Vagina (tissue), 2 donors: ENCODE measurements at regions not wholly inside any gene's neighbourhood (a gene's known extent, or its start where the extent isn't known, plus 50 kb on each side); places are given as distances from the start of the nearest gene placed in this dataset.

Experiments
- DNase-seq, 2 donors: peaks; one replicate each; pipeline ENCODE4 v3.0.0-alpha.2; 2017; ENCODE audit errors: extremely low spot score in 2 of 2
- H3K27ac ChIP-seq: fragments of 200-600 bp; sonication (generic); one replicate; pipeline ENCODE4 v1.5.1; 2019
- H3K27me3 ChIP-seq: fragments of 200-600 bp; sonication (generic); one replicate; pipeline ENCODE4 v1.5.1; 2019
- H3K36me3 ChIP-seq, 2 donors: fragments of 200-600 bp; sonication (generic); one replicate each; pipeline ENCODE4 v1.5.1; 2017 to 2019
- H3K4me1 ChIP-seq: fragments of 200-600 bp; sonication (generic); one replicate; pipeline ENCODE4 v1.5.1; 2019
- H3K4me3 ChIP-seq, 2 donors: fragments of 200-600 bp; sonication (generic); 1 replicate in 1 of 2; 2 replicates in 1 of 2; pipeline ENCODE4 v1.5.1; 2016 to 2019
- H3K9me3 ChIP-seq: fragments of 200-600 bp; sonication (generic); one replicate; pipeline ENCODE4 v1.5.1; 2019
- CTCF ChIP-seq, 3 experiments: fragments of 450-650 bp in 2 of 3; fragments of 200-600 bp in 1 of 3; sonication (generic) in 1 of 3; IDR thresholded peaks; one replicate each; pipeline ENCODE4 v1.5.1; 2017 to 2019; ENCODE audit warnings: antibody characterized with exemption in 3 of 3, mild to moderate bottlenecking in 2 of 3, moderate library complexity in 2 of 3
- POLR2A ChIP-seq, 2 donors: fragments of 450-650 bp; IDR thresholded peaks; one replicate each; pipeline ENCODE4 v1.6.1; 2017; ENCODE audit warnings: antibody characterized with exemption in 2 of 2, mild to moderate bottlenecking in 2 of 2, moderate library complexity in 2 of 2
- POLR2AphosphoS5 ChIP-seq, 2 donors: sonication (generic); formaldehyde crosslinking; IDR thresholded peaks; one replicate each; pipeline ENCODE4 v1.9.0; 2017; ENCODE audit warnings: antibody characterized with exemption in 2 of 2, mild to moderate bottlenecking in 2 of 2, low read depth in 1 of 2; ENCODE audit not compliant: insufficient read depth in 1 of 2
- intact Hi-C: fragments of 100-400 bp; cut with DNase I; formaldehyde crosslinking; loops from one replicate; pipeline ENCODE4 v1.15.1; 2023

DNA sequence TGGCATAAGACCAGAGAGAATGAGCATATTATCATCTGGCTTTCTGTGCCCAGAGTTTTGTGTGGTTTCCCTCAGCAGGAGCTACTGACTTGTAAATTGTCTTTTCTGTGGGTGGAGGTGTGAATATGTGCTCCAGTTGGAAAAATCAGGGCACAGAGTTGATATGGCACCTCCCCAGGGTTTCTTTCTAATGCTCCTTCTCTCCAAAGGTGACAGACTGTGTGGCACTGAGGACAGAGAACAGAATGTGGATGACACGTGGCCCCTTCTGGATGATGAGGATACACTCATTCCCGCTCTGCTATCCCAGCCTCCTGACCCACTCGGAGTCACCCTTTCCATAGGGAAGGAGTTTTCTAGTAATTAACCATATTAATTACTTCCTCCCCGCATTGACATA lies 221.0 kb downstream of the ICE1 start:
- H3K36me3 ChIP-seq: no peaks in the 10 kb centered on the region
- no peak overlapping the region for H3K27ac ChIP-seq
- no peaks in the 10 kb centered on the region for H3K4me1 ChIP-seq
- no peak for DNase-seq
- no peak overlapping the region for H3K4me3 ChIP-seq
- H3K27me3 ChIP-seq: no peaks in the 10 kb centered on the region
- TF ChIP-seq POLR2A (IDR thresholded peaks at IDR 0.05) (no peak), CTCF (IDR thresholded peaks at IDR 0.05) (no peak), POLR2AphosphoS5 (IDR thresholded peaks at IDR 0.05; ENCODE audit: insufficient read depth in 1 of 2, low read depth in 1 of 2) (no peak)
- H3K9me3 ChIP-seq: no peaks in the 10 kb centered on the region
- intact Hi-C loops: no loop called here

- no peak overlapping the region for H3K4me3 ChIP-seq
- H3K4me1 ChIP-seq: no peaks in the 10 kb centered on the region
- intact Hi-C loops: no loop called here
- H3K36me3 ChIP-seq: no peaks in the 10 kb centered on the region
- H3K27me3 ChIP-seq: no peaks in the 10 kb centered on the region
- peak overlapping the region; percentile 15 for H3K27ac ChIP-seq
- no peaks in the 10 kb centered on the region for H3K9me3 ChIP-seq
- TF ChIP-seq POLR2A (IDR thresholded peaks at IDR 0.05) (no peak), CTCF (IDR thresholded peaks at IDR 0.05) (no peak), POLR2AphosphoS5 (IDR thresholded peaks at IDR 0.05; ENCODE audit: insufficient read depth in 1 of 2, low read depth in 1 of 2) (peak in 1 of 2 donors; percentile 24)
- DNase-seq: no peak
These were observed 215.7 kb downstream of the ICE1 start for GRCh38 chr5:5638211-5638610.

GRCh38 chr5:5637173-5637572 lies 214.7 kb downstream of the ICE1 start:
- no peaks in the 10 kb centered on the region for H3K9me3 ChIP-seq
- H3K27me3 ChIP-seq: no peaks in the 10 kb centered on the region
- H3K27ac ChIP-seq: no peak overlapping the region
- no peak for TF ChIP-seq POLR2AphosphoS5 (IDR thresholded peaks at IDR 0.05; ENCODE audit: insufficient read depth in 1 of 2, low read depth in 1 of 2)
- no peak for TF ChIP-seq CTCF (IDR thresholded peaks at IDR 0.05)
- no peak for TF ChIP-seq POLR2A (IDR thresholded peaks at IDR 0.05)
- no peak overlapping the region for H3K4me3 ChIP-seq
- DNase-seq: no peak
- H3K36me3 ChIP-seq: no peaks in the 10 kb centered on the region
- H3K4me1 ChIP-seq: no peaks in the 10 kb centered on the region
- intact Hi-C loops: no loop called here

DNA sequence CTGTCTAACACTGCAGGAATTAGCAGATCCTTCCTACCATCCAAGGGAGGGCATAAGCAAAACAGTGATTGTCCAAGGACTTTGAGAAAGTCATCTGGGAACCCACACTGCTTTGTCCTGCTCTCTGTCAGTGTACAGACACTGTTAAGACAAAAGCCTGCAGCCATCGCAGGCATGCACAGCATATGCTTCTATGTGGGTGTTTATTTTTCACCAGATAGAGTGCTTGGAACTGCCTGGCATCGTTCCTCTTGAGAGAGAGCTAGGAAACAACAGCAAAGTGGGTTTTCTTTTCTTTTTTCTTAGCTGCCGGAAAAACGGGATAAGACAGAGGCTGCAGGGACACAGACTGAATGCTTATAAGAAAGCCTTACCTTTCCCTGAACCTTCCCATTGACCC lies 212.3 kb downstream of the ICE1 start:
- Histone ChIP-seq H3K27me3 (no peaks in the 10 kb centered on the region), H3K9me3 (no peaks in the 10 kb centered on the region), H3K36me3 (no peaks in the 10 kb centered on the region), H3K27ac (no peak overlapping the region), H3K4me3 (no peak overlapping the region), H3K4me1 (no peaks in the 10 kb centered on the region)
- intact Hi-C loops: no loop called here
- no peak for DNase-seq
- TF ChIP-seq CTCF (IDR thresholded peaks at IDR 0.05) (no peak), POLR2A (IDR thresholded peaks at IDR 0.05) (no peak), POLR2AphosphoS5 (IDR thresholded peaks at IDR 0.05; ENCODE audit: insufficient read depth in 1 of 2, low read depth in 1 of 2) (no peak)

DNA sequence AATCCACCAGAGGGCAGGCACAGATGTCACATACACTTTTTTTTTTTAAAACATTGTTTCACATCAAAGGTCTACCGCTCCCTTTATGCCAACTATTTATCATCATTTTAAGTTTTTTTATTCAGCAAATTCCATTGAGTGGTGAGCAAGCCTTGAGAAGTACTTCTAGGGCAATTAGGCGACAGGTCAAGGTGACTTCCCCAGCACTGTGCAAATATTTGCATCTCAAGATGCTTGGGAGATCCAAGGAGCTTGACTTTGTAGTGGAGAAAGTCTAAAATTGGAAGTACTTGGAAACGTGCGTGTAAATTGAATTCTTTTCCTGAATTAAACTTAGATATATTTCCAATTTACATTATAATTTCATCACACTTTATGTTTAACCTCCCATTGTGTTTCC lies 211.1 kb downstream of the ICE1 start:
- no peak for DNase-seq
- Histone ChIP-seq H3K4me1 (no peaks in the 10 kb centered on the region), H3K27me3 (no peaks in the 10 kb centered on the region), H3K9me3 (no peaks in the 10 kb centered on the region), H3K36me3 (no peaks in the 10 kb centered on the region), H3K4me3 (no peak overlapping the region), H3K27ac (no peak overlapping the region)
- intact Hi-C loops: no loop called here
- TF ChIP-seq POLR2AphosphoS5 (IDR thresholded peaks at IDR 0.05; ENCODE audit: insufficient read depth in 1 of 2, low read depth in 1 of 2) (no peak), CTCF (IDR thresholded peaks at IDR 0.05) (no peak), POLR2A (IDR thresholded peaks at IDR 0.05) (no peak)
